GM21515 (cell line): ENCODE measurements at regions not wholly inside any gene's neighbourhood (a gene's known extent, or its start where the extent isn't known, plus 50 kb on each side); places are given as distances from the start of the nearest gene placed in this dataset.

Source experiments
- ATAC-seq: cut with Tn5 transposase; IDR thresholded peaks from one replicate; pipeline ENCODE4 v1.9.1; 2021; ENCODE audit not compliant: unreplicated experiment

DNA sequence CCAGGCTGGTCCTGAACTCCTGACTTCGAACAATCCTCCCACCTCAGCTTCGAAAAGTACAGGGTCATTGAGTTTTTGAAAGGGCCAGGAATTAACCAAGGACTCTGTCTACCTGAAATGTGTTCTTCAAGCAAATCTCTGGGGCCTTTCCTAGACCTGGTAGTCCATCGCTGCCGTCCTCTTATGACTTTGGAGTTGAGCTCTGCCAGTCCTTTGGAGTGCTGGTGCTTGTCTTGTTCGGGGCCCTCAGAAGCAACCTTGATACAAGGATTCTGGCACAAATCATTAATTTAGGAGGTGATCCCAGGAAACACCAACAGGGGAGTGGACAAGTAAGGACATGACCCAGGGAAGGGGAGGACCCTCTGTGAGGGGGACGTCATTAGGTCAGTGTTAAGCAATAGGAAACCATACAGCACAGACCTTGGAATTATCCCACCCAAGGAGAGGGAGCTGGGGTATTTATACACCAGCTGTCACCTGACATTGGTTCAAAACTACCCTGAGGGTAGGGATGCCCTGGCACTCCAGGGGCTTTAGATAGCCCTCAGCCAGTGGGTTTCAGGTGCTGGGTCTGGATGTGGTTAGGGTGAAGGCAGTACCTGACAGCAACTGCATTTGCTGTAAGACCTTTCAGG is 187.2 kb downstream of the FOXL1 start:
- ATAC-seq, result no peak

DNA sequence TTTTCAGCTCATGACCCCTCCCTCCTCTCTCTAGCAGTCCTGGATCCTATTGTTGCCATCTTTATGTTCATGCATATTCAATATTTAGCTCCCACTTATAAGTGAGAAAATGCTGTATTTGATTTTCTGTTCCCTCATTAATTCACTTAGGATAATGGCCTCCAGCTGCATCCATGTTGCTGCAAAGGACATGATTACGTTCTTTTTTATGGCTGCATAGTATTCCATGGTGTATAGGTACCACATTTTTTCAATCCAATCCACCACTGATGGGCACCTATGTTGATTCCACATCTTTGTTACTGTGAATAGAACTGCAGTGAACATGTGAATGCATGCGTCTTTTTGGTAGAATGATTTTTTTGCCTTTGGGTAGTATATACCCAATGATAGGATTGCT is 188.4 kb downstream of the FOXL1 start:
- no peak for ATAC-seq

DNA sequence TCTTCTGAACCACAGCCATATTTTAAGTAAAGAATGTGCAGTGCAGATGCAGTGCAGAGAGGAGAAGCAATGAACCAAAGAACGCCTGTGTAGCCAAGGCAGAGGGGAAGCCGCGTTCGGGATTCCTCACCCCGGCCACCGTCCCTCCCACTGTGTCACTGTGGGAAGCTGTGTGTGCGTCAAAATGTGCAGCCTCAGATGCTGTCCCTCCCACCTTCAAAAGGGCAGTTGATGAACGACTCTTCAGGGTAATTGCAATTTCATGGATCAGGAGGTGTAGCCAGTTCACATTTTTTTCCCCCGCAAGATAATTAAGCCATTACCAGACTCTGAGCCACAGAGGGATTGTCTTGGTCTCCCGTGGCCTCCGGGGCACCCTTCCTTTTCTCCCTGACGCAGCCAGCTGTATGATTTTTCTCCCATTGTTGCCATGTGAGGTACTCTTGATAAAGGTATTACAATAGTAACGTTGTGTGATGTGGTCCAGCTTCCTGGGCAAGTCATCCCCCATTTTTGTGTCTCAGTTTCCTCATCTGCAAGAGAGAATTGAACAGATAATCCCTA is 190.0 kb downstream of the FOXL1 start:
- no peak for ATAC-seq

DNA sequence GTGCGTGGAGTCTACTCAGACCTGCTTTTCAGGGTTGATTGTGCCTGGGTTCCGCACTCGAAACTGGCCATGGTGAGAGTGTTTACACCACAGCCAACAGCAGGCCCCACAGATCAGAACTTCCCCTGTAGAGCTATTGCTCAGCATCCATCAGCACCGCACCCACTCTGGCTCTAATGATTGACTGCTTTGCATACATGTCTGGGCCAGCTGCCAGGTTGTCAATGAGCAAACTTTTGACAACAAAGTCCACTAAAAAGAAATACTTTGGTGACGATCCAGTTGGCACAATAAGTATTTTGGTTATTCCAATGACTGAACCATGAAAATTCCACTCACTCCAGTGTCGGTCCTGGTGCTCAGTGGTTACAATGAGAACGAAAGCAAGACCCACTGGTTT is 190.7 kb downstream of the FOXL1 start:
- no peak for ATAC-seq

DNA sequence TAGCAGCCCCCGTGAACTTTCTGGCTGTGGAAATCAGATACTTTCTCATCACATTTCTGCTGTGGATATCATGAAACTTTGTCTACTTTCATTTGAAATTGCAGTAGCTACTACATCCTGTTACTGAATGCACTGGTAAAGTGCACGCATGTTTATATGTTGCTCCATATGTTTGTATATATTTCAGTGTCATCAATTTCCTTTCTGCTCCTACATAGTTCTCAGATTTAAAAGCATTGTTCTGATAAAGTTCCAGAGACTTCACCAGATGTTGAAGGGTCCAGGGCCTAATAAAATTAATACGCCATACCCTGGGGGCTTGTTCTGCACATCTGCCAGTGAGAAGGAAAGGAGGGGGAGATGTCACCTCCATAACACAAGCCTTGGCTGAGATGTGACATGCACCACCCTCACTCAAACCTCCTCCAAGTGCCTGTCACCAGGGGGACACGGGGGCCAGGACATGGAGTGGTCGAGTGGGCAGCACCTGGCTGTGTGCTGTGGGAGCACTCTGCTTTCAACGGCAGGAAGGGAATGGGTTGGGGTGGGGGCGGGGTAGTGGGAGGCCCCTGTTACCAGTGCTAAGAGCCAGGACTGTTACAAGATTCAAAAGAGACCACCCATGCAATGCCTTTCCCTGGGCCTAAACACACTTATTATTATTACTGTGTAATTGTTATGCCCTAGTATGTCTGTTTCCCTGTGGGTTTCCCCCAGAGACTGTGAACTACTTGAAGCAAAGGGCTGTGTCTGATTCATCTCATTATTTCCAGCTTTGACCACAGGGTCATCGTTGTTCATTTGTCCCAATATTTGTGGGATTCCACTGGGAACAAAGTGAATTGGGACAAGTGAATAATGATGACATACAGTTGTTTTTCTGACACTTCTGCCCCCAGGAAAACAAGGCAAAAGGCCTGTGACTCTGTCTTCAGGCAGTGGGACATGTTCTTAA is 193.4 kb downstream of the FOXL1 start:
- no peak for ATAC-seq

DNA sequence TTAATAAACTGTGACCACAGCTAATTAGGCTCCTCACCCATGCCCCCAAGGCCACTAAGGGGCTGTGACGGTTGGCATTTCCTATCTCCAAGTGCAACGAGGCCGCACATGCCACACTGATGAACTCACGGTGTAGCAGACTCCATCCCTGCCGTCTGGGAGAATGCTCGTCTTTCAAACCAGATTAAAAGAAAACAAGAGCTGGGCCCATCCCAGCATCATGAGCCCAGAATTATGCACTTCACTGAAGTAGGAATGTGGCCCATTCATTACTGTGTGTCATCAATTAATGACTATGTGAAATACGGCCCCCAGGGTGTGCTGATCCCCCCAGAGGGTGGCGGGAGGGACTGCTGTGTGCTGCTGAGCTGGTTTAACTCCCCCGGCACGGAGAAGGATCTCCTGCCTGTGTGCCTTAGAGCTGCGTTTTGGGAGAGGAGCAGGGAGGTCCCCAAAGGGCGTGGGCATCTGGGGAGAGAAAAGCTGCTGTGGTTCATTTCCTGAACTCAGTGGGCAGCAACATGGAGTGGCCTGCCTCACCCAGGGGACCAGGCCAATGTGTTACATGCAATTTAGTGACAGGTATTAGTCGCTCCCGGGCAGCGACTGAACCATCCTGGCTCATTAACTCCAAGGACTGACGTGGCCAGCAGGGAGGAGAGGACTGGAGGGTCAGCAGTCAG is 194.5 kb downstream of the FOXL1 start:
- no peak for ATAC-seq

DNA sequence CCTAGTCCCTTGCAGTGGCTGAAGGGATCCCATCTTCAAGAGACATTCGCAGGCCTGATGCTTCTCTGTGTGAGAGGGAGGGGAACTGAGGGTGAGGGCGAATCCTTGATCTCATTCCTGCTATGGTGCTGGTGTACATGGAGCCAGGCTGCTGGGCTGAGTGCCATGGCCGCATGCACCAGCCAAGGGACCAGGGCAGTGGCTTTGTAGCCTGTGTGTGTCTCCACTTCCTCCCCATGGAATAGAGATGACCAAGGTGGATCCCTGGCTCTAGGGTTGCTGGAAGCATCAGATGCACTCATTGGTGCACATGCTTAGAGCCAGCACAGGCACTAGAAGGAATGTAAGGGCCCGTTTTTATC is 195.0 kb downstream of the FOXL1 start:
- no peak for ATAC-seq

DNA sequence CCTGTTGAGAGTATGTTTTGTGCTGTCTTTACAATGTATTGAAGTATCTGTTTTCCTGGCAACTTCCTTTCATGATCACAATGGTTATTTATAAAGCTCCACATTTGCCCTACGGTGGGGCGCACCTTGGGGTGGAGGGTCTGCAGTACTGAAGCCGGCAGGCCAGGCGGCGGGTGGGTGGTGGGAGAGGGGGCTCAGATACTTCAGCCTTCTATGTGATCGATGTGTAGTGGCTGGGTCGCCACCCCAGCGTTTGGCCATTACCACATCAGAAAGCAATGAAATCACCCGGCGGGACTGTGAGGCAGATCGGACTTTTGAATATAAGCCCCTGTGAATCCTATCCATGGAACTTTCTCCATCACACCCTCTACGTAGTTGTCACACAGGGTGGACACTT is 196.6 kb downstream of the FOXL1 start:
- no peak for ATAC-seq

DNA sequence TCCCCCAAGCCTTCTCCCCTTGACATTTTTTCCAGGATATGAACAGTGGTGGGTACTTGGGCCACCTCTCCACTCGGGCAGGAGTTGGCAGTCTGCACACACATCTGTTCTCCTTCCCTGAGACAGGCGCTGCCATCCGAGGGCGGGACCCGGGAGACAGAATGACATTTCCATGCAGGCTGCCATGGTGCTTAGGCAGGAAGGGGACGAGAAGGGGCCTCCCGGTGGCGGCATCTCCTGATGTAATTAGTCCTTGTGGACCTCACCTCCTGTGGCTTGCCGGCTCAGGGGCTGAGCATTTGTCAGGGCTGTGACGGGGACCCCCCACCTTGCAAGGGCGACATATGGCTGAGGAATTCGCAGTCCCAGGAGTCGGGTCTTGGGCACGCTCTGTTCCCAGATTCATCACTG is 197.2 kb downstream of the FOXL1 start:
- no peak for ATAC-seq

DNA sequence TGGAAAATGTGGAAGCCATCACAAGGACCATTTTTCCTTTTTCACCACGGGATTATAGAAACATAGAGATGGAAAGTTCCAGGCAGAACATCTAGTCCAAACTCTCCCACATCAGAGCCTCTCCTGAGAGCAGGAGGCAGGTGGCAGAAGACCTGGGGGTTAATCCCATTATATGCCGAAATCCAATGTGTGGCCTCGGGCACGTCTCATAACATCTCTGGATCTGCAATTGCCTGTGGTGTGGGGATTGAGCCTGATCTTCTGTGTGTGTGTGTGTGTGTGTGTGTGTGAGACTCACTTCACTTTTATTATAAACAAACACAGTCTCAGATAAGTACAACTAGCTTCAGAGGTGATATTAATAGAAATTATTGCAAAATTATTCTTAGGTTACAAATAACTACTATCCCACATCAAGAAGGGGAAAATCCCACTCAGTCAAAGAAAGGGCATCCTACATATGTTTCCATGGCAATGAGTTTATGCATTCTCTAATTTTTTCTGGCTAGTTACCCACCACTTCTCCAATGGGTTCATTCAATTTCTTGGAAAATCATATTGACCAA is 199.1 kb downstream of the FOXL1 start:
- no peak for ATAC-seq

DNA sequence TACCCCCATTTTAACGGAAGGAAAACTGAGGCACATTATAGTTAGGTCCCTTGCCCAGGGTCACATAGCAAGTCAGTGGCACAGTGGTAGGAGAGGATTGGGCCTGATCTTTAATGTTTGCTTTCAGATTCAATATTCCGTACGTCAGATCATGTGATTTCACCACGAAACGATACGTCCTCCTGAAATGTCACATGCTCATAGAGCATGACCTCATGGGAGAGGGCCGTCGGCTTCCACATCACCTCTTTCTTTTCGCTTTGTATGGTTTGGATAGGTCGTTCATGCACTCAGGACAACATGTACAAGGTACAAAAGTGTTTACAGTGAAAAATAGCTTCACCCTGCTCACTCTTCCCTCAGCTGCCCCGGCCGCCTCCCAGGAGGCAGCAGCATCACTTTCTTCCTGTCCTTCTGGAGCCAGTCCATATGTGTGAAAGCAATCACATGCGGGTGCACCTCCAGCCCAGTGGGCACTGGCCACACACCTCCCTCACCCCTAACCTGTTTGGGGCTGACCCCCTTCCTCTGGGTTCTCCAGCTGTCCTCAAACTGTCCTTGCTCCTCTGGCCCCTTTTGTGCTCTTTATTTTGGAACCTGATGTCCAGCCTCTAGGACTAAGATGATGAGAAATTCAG is 199.9 kb downstream of the FOXL1 start:
- ATAC-seq, result no peak

DNA sequence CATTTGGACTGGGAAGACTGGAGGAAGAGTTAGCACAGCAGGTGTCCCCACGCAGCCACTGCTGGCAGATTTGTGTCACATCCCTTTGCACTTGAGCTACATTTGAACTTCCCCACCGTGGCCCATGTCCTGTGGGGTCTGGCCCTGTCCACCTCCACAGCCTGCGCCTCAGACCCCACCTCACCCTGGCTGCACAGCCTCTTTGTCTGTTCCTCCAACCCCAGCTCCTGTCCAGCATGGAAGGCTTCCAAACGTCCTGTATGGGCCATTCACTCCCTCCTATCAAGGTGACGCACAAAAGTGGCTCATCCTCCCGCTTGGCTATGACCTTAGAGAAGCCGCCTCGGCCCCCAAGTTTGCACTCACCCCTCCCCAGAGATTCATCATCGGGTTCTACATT is 200.6 kb downstream of the FOXL1 start:
- no peak for ATAC-seq

DNA sequence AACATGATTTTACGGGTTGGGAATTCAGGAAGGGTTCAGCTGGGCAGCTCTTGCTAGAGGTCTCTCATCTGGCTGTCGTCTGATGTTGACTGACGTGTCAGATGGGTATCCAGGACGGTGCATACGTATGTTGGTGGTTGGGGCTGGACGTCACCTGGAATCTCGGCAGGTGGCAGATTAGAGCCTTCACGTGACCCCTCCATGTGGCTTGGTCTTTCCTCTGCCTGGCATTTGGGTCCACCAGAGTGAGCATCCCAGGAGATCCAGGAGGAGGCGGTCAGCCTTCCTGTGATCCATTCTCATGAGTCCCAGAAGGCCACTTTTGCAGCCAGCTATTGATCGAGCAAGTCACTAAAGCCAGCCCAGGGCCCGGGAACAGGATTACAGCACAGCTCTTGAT is 202.7 kb downstream of the FOXL1 start:
- no peak for ATAC-seq

DNA sequence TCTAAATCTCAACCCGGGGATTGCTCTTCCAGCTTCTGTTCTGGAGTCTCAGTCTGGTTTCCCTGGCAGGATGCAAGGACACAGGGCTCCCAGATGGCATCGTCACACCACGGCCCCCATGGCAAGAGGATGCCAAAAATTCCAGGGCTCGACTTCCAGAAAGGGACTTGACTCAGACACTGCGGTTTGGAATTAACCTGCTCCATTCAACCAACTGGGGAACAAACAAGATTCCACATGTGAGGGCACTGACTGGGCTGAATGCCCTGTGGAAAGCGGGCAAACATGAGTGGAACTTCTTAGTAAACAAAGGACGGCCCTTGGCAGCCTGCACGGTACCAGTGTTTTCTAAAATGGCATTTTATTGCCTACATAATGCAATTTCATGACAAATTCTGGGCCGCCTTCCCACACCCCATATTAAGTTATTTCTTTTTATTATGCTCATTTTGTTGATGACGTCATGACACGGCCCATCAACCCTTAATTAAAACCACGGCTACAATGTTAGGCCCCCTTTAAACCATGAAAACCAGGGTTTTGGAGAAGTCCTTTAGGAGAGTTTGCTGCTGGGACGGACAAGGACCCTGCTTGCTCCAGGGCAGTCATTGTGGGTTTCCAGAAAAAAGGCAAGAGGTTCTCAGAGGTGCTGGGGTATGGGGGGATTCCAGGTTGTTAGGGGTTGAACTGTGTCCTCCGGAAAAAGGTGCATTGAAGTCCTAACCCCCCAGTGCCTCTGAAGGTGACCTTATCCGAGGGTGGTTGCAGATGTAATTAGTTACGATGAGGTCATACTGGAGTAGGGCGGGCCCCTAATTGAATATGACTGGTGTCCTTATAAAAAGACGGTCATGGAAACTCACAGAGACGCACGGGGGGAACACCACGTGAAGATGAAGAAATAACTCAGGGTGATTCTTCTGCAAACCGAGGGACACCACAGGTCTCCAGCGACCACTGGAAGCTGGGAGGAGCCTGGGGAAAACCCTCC is 205.6 kb downstream of the FOXL1 start:
- no peak for ATAC-seq

DNA sequence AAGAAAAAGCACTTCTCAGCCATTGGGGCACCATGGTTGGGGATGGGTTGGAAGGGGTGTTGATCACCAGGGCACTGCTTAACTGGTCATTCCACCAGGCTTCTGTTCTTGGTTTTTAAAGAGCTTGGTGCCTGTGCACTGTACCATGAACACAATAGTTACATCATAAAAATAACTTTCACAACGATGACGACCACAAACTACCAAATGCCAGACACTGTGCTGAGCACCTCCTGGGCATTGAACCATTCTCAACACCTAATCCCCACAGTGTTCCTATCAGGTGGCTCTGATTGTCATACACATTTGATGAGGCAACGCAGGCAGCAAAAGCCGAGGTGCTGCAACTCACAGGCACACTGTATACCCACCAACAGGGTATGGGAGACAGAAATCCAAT is 208.0 kb downstream of the FOXL1 start:
- no peak for ATAC-seq

DNA sequence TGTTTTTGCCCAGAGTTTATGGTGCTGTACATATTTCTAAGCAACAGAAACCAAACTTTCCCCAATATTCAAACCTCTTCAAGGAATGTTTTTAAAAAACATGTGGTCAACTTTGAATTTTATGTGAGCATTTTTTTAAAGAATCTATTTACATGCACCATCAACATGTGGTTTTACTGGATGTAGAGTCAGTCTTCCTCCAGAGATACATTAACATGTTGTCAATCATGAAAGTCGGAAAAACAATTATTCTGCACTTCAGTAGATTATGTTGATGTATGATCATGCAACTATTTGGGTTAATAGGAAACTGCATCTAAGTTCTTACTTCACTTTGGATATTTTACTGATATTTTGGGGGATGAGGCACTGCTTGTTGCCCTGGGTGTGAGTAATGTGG is 208.6 kb downstream of the FOXL1 start:
- ATAC-seq, result no peak

DNA sequence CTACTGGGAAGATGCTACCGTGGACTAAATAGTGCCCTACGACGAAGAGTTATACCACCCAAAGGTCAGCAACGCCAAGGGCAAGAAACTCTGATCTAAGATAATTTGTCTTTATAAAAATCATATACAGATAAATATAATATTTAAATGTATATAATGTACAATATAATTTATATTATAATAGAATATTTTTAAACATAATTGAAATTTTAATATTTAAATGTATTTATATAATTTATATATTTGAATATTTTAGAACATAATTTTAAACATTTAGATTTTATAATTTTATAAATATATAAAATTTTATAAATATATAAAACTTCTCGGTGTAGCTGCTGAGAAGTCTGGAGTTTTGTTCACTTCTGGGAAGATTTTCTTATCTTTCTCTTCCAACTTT is 209.2 kb downstream of the FOXL1 start:
- no peak for ATAC-seq

DNA sequence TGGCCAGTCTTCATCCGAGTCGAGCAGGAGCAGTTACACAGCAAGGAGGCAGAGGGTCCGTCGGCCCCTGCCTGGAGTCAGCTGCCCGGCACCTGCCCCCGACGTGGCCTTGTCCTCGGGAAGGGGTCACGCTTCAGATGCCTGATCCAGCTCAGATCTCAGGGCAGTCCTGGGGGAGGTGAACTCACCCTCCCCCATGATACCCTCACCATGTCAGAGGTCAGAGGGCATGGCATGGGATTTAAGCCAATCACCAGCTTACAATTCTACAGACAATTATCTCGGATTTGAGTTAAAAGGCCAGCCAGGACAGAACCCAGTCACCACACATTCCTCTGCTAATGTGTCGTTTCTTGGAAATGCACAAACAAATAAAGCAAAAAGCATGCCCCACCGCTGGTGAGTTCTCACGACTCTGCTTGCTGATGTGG is 211.3 kb downstream of the FOXL1 start:
- ATAC-seq, result no peak

DNA sequence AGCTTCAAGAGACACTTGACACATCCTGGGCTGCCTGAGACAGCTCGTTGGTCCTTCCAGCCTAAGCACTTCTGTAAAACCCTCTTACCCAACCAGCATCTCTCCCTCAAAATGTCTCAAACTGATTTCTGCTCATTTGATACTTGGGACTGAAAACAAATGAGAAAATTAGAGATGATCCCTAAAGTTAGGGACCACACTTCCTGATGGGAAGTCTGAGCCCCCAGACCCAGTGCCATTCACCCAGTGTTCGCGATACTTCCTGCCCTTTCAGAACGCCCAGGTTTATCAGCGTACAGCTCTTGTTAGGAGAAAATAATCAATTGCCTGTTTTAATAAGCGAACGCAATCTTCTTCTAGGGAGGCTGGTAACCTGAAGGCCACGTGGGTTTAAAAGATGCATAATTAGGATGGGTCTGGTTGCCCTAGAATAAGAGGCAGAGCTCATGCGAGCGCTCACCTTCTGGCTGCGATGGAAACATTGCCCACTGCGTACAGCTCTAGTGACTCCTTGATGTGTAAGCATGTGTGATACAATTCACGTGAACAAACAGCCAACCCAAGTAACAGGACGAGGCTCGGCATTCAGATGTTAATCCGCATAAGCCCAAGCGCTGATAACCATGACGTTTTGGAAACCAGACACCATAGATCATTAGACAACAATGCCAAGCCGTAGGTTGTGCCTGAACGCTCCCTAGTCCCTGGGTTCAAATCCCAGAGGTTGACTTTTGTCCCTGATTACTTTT is 213.1 kb downstream of the FOXL1 start:
- no peak for ATAC-seq
